Stomach (tissue), 8 donors: ENCODE measurements at regions not wholly inside any gene's neighbourhood (a gene's known extent, or its start where the extent isn't known, plus 50 kb on each side); places are given as distances from the start of the nearest gene placed in this dataset.
A peak's percentile ranks its signal among the peaks of the same experiment; 100 is the strongest.

Experiments
- DNase-seq, 2 donors: peaks; one replicate each; pipeline versions ENCODE4 v3.0.0 to v3.0.0-alpha.2; 2013 to 2019
- H3K27ac ChIP-seq, 5 donors: fragments of 200-600 bp in 4 of 5; sonication (generic) in 4 of 5; one replicate each; pipeline ENCODE4 v1.5.1; 2013 to 2019; ENCODE audit warnings: mild to moderate bottlenecking in 1 of 5, moderate library complexity in 1 of 5
- H3K27me3 ChIP-seq, 3 donors: fragments of 200-600 bp; sonication (generic); one replicate each; pipeline ENCODE4 v1.5.1; 2017 to 2019; ENCODE audit warnings: mixed run types in 1 of 3
- H3K36me3 ChIP-seq, 4 donors: fragments of 200-600 bp; sonication (generic); 1 replicate in 3 of 4; 2 replicates in 1 of 4; pipeline ENCODE4 v1.5.1; 2016 to 2019
- H3K4me1 ChIP-seq, 4 donors: fragments of 200-600 bp; sonication (generic); one replicate each; pipeline ENCODE4 v1.5.1; 2016 to 2019
- H3K4me3 ChIP-seq, 4 donors: fragments of 200-600 bp; sonication (generic) in 3 of 4; one replicate each; pipeline ENCODE4 v1.5.1; 2016 to 2019; ENCODE audit warnings: mild to moderate bottlenecking in 1 of 4
- H3K9me3 ChIP-seq, 4 donors: fragments of 200-600 bp; sonication (generic); one replicate each; pipeline ENCODE4 v1.5.1; 2016 to 2019
- CTCF ChIP-seq, 7 experiments: fragments of 450-650 bp in 4 of 7; fragments of 200-600 bp in 3 of 7; sonication (generic) in 3 of 7; IDR thresholded peaks; one replicate each; pipeline ENCODE4 v1.5.1; 2016 to 2019; ENCODE audit warnings: antibody characterized with exemption in 7 of 7, control low read depth in 2 of 7, mild to moderate bottlenecking in 1 of 7
- EP300 ChIP-seq: sonication (generic); formaldehyde crosslinking; IDR thresholded peaks from one replicate; pipeline ENCODE4 v1.6.1; 2017; ENCODE audit warnings: antibody characterized with exemption
- POLR2A ChIP-seq, 4 donors: fragments of 450-650 bp; IDR thresholded peaks; one replicate each; pipeline ENCODE4 v1.6.1; 2016; ENCODE audit warnings: antibody characterized with exemption in 4 of 4, control low read depth in 2 of 4, mild to moderate bottlenecking in 1 of 4, moderate library complexity in 1 of 4
- POLR2AphosphoS5 ChIP-seq, 3 donors: sonication (generic); formaldehyde crosslinking; IDR thresholded peaks; one replicate each; pipeline ENCODE4 v1.6.1; 2016; ENCODE audit warnings: antibody characterized with exemption in 3 of 3
- WGBS, 5 donors: extraction: QIAGEN DNeasy Blood & Tissue Kit in 3 of 5; methylation state at CpG; one replicate each; pipeline versions ENCODE4 v1.1.5 to v1.1.7; 2013 to 2018; 5-methylcytosine and 5-hydroxymethylcytosine counted together
- intact Hi-C: fragments of 100-400 bp; cut with DNase I; formaldehyde crosslinking; loops from one replicate; pipeline ENCODE4 v1.15.1; 2023; ENCODE audit warnings: low total_unique reads
- donor health status: healthy with polysubstance abuse.
- donor health status: Bipolar disorder and iron deficiency.
- donor health status: healthy.

- peaks cover 0 to 6% (median 0%) of the 10 kb centered on the region in 4 donors for H3K4me1 ChIP-seq
- no peaks in the 10 kb centered on the region for H3K27me3 ChIP-seq
- no peaks in the 10 kb centered on the region for H3K36me3 ChIP-seq
- TF ChIP-seq CTCF (IDR thresholded peaks at IDR 0.05) (no peak), POLR2AphosphoS5 (IDR thresholded peaks at IDR 0.05) (no peak), POLR2A (IDR thresholded peaks at IDR 0.05) (no peak), EP300 (no peak)
- DNase-seq: no peak
- H3K27ac ChIP-seq: peak overlapping the region in 1 of 5 donors; percentile 34
- no peaks in the 10 kb centered on the region for H3K9me3 ChIP-seq
- H3K4me3 ChIP-seq: no peak overlapping the region
- intact Hi-C loops: no loop called here
- 62 to 71% (median 69%) methylated on average over 5 of the region's 5 CpGs for WGBS, 5 donors
These were observed 281.0 kb downstream of the PTPRC start for GRCh38 chr1:198919667-198920398.

- Histone ChIP-seq H3K27me3 (no peaks in the 10 kb centered on the region), H3K4me3 (no peak overlapping the region), H3K4me1 (peaks cover 0 to 6% (median 0%) of the 10 kb centered on the region in 4 donors), H3K27ac (peak overlapping the region in 1 of 5 donors; percentile 33), H3K36me3 (no peaks in the 10 kb centered on the region), H3K9me3 (no peaks in the 10 kb centered on the region)
- intact Hi-C loops: no loop called here
- no peak for DNase-seq
- WGBS, 5 donors: 82 to 89% (median 87%) methylated on average over 5 of the region's 5 CpGs
- TF ChIP-seq POLR2A (IDR thresholded peaks at IDR 0.05) (no peak), POLR2AphosphoS5 (IDR thresholded peaks at IDR 0.05) (no peak), CTCF (IDR thresholded peaks at IDR 0.05) (no peak), EP300 (no peak)
These were observed 284.0 kb downstream of the PTPRC start for GRCh38 chr1:198922638-198923430.

DNA sequence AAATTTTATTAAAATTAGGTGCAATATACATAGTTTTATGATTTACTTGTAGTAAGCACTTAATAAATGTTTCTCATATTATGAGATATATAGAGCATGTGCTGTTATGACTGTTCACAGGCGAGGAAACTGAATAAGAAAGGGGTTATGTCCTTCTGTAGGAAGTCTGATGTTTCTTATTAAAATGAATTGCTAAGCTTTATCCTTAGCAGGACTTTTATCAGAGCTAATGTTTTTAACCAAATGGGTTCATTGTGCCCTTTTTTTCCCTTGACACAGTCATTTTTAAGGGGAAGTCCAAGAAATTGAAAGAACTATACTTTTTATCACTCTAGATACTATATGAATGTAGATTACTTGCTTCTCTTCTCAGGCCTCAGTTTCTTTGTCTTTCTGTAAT, 285.2 kb downstream of the PTPRC start:
- no peaks in the 10 kb centered on the region for H3K36me3 ChIP-seq
- DNase-seq: no peak
- H3K27ac ChIP-seq: no peak overlapping the region
- no peaks in the 10 kb centered on the region for H3K9me3 ChIP-seq
- no peaks in the 10 kb centered on the region for H3K27me3 ChIP-seq
- 87 to 97% (median 88%) methylated on average over 1 of the region's 1 CpG for WGBS, 5 donors
- TF ChIP-seq CTCF (IDR thresholded peaks at IDR 0.05) (no peak), EP300 (no peak), POLR2A (IDR thresholded peaks at IDR 0.05) (no peak), POLR2AphosphoS5 (IDR thresholded peaks at IDR 0.05) (no peak)
- intact Hi-C loops: no loop called here
- H3K4me1 ChIP-seq: no peaks in the 10 kb centered on the region
- H3K4me3 ChIP-seq: no peak overlapping the region

GRCh38 chr1:198925567-198925966, 286.7 kb downstream of the PTPRC start:
- H3K9me3 ChIP-seq: no peaks in the 10 kb centered on the region
- TF ChIP-seq POLR2AphosphoS5 (IDR thresholded peaks at IDR 0.05) (no peak), EP300 (no peak), CTCF (IDR thresholded peaks at IDR 0.05) (no peak), POLR2A (IDR thresholded peaks at IDR 0.05) (no peak)
- no peak overlapping the region for H3K27ac ChIP-seq
- no peaks in the 10 kb centered on the region for H3K27me3 ChIP-seq
- no peaks in the 10 kb centered on the region for H3K4me1 ChIP-seq
- no peak overlapping the region for H3K4me3 ChIP-seq
- intact Hi-C loops: no loop called here
- no peaks in the 10 kb centered on the region for H3K36me3 ChIP-seq
- no peak for DNase-seq
